ENCODE measurements at regions not wholly inside any gene's neighbourhood (a gene's known extent, or its start where the extent isn't known, plus 50 kb on each side); places are given as distances from the start of the nearest gene placed in this dataset.

GRCh38 chr2:220660277-220661145 lies 911.6 kb downstream of the EPHA4 start:
- Histone ChIP-seq H3K36me3 (ENCODE audit: control insufficient read depth in 2 of 3, insufficient read depth in 3 of 3, low read length in 3 of 3) (no peaks in the 10 kb centered on the region), H3K9ac (ENCODE audit: low read length in 3 of 3) (no peak overlapping the region), H3K4me3 (ENCODE audit: low read length in 3 of 3) (no peak overlapping the region), H3K27ac (ENCODE audit: low read depth in 2 of 2, low read length in 2 of 2) (no peak overlapping the region), H3K9me3 (ENCODE audit: control insufficient read depth in 2 of 3, insufficient read depth in 1 of 3, low read length in 3 of 3) (no peaks in the 10 kb centered on the region), H3K27me3 (ENCODE audit: control insufficient read depth, insufficient read depth, low read length) (no peaks in the 10 kb centered on the region), H3K4me1 (ENCODE audit: control insufficient read depth in 2 of 3, insufficient read depth in 2 of 3, low read depth in 1 of 3, low read length in 3 of 3) (no peaks in the 10 kb centered on the region)
- DNase-seq, result peak in 2 of 5 donors; percentile 19 to 28
- intact Hi-C loops (cut with DNase I), result no loop called here
- FAIRE-seq, result no peak
- TF ChIP-seq, protein P1, sequence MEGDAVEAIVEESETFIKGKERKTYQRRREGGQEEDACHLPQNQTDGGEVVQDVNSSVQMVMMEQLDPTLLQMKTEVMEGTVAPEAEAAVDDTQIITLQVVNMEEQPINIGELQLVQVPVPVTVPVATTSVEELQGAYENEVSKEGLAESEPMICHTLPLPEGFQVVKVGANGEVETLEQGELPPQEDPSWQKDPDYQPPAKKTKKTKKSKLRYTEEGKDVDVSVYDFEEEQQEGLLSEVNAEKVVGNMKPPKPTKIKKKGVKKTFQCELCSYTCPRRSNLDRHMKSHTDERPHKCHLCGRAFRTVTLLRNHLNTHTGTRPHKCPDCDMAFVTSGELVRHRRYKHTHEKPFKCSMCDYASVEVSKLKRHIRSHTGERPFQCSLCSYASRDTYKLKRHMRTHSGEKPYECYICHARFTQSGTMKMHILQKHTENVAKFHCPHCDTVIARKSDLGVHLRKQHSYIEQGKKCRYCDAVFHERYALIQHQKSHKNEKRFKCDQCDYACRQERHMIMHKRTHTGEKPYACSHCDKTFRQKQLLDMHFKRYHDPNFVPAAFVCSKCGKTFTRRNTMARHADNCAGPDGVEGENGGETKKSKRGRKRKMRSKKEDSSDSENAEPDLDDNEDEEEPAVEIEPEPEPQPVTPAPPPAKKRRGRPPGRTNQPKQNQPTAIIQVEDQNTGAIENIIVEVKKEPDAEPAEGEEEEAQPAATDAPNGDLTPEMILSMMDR (IDR thresholded peaks at IDR 0.05; ENCODE audit: borderline replicate concordance, extremely low read depth, insufficient read depth), result no peak

GRCh38 chr2:220662431-220662830 lies 909.7 kb downstream of the EPHA4 start:
- Histone ChIP-seq H3K9me3 (ENCODE audit: control insufficient read depth in 2 of 3, insufficient read depth in 1 of 3, low read length in 3 of 3) (no peaks in the 10 kb centered on the region), H3K27me3 (ENCODE audit: control insufficient read depth, insufficient read depth, low read length) (no peaks in the 10 kb centered on the region), H3K27ac (ENCODE audit: low read depth in 2 of 2, low read length in 2 of 2) (no peak overlapping the region), H3K4me3 (ENCODE audit: low read length in 3 of 3) (no peak overlapping the region), H3K4me1 (ENCODE audit: control insufficient read depth in 2 of 3, insufficient read depth in 2 of 3, low read depth in 1 of 3, low read length in 3 of 3) (no peaks in the 10 kb centered on the region), H3K36me3 (ENCODE audit: control insufficient read depth in 2 of 3, insufficient read depth in 3 of 3, low read length in 3 of 3) (no peaks in the 10 kb centered on the region), H3K9ac (ENCODE audit: low read length in 3 of 3) (no peak overlapping the region)
- intact Hi-C loops (cut with DNase I), result no loop called here
- FAIRE-seq (no peak), DNase-seq (no peak)
- TF ChIP-seq, protein P1 (IDR thresholded peaks at IDR 0.05; ENCODE audit: borderline replicate concordance, extremely low read depth, insufficient read depth), result no peak

GRCh38 chr2:220663065-220663464 lies 909.0 kb downstream of the EPHA4 start:
- DNase-seq (no peak), FAIRE-seq (no peak)
- H3K9ac ChIP-seq (ENCODE audit: low read length in 3 of 3), result no peak overlapping the region
- no peaks in the 10 kb centered on the region for H3K27me3 ChIP-seq (ENCODE audit: control insufficient read depth, insufficient read depth, low read length)
- no peaks in the 10 kb centered on the region for H3K9me3 ChIP-seq (ENCODE audit: control insufficient read depth in 2 of 3, insufficient read depth in 1 of 3, low read length in 3 of 3)
- TF ChIP-seq, protein P1 (IDR thresholded peaks at IDR 0.05; ENCODE audit: borderline replicate concordance, extremely low read depth, insufficient read depth), result no peak
- no peak overlapping the region for H3K4me3 ChIP-seq (ENCODE audit: low read length in 3 of 3)
- intact Hi-C loops (cut with DNase I), result no loop called here
- H3K36me3 ChIP-seq (ENCODE audit: control insufficient read depth in 2 of 3, insufficient read depth in 3 of 3, low read length in 3 of 3), result no peaks in the 10 kb centered on the region
- H3K4me1 ChIP-seq (ENCODE audit: control insufficient read depth in 2 of 3, insufficient read depth in 2 of 3, low read depth in 1 of 3, low read length in 3 of 3), result no peaks in the 10 kb centered on the region
- no peak overlapping the region for H3K27ac ChIP-seq (ENCODE audit: low read depth in 2 of 2, low read length in 2 of 2)

All from kidney (tissue), 13 donors.